SW480 (cell line): ENCODE measurements at regions not wholly inside any gene's neighbourhood (a gene's known extent, or its start where the extent isn't known, plus 50 kb on each side); places are given as distances from the start of the nearest gene placed in this dataset.

ENCODE experiments used
- DNase-seq: peaks from one replicate; pipeline ENCODE4 v3.0.0-alpha.2; 2016; ENCODE audit warnings: low spot score

DNA sequence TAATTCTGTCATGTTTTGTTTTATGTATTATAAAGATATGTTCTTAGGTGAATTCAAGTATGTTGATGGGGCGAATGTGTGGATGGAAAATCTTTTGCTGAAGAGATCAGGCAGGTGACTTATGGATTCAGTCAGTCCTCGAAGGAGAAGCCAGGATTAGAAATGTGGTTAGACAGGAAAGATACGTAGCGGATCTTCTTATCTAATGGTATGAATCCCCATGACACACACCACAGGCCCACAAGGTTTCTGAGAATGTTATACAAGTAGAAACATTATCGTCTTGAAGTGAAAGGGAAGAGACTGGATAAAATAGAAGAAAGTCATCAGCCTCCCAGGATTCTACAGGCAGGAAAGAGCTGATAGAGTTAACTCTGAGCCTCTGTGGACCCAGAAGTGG is 69.0 kb upstream of the RFXAP start:
- no peak for DNase-seq

DNA sequence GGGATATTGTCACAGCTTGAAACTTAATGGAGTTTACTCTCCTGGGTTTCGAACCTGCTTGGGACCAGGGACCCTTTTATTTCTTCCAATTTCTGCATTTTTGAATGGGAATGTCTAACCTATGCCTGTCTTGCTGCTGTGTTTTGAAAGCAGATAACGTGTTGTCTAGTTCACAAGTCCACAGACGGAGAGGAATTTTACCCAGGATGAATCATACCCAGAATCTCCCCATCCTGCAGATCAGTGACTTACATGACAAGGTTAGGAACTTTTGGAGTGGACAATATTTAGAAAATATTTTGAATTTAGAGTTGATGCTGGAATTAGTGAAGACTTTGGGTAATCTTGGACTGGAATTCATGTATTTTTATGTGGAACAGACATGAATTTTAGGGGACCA is 68.6 kb upstream of the RFXAP start:
- no peak for DNase-seq

- no peak for DNase-seq
Observed at GRCh38 chr13:36750946-36751345, 68.1 kb upstream of the RFXAP start.

GRCh38 chr13:36752673-36753072 is 66.3 kb upstream of the RFXAP start:
- no peak for DNase-seq

DNA sequence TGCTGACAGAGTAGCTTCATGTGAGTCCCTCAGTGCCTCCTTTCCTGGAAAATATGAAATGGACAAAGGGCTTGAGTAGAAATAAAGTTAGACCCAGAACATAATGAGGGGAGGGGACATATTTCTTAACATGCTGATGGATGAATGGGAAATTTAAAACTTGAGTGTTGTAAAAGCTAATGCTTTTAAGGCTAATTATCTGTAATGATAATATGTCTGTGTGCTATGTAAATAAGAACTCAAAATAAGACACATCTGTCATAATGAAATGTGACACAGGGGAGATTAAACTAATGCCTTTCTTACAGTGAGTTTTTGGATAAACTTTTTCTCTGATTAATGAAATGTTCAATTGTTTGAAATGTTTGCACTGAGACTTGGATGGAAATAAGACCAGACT is 65.8 kb upstream of the RFXAP start:
- DNase-seq: no peak

DNA sequence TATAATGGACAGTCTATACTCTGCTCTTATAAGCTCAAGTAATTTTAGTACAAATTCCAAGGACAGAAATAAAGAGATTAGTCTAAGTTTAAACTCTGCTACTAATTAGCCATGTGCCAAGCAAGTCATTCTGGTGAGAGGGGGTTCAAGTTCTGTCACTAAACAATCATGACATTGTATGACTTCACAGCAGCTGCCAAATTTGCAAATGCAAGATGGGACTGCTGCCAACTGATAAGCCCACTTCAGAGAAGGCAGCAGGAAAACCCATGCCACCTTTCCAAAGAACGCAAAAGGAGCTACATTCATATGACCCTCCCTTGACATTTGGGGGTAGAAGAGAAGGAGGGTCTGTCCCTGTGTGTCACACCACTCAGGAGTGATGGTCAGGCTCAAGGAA is 60.7 kb upstream of the RFXAP start:
- no peak for DNase-seq

- DNase-seq: no peak
Observed at GRCh38 chr13:36763126-36763722, 55.8 kb upstream of the RFXAP start.

DNA sequence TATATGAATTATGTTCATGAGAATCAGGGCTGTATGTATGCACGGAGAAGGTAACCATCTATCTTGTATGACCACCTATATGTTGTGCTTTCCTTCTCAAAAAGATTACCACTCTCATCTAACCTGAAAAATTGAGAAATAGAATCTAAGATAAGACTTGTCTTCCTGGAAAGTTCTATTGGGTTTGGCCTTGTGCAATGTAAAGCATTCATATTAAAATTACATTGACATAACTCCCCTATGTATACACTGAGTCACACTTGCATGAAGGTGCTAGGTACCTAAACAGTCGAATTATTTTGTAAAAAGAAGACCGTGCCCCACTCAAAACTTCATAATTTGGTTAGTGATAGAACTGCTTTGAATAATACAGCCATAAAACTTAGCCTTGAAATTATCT is 54.5 kb upstream of the RFXAP start:
- DNase-seq: no peak

- DNase-seq: no peak
Observed at GRCh38 chr13:36764957-36765356, 54.1 kb upstream of the RFXAP start.

DNA sequence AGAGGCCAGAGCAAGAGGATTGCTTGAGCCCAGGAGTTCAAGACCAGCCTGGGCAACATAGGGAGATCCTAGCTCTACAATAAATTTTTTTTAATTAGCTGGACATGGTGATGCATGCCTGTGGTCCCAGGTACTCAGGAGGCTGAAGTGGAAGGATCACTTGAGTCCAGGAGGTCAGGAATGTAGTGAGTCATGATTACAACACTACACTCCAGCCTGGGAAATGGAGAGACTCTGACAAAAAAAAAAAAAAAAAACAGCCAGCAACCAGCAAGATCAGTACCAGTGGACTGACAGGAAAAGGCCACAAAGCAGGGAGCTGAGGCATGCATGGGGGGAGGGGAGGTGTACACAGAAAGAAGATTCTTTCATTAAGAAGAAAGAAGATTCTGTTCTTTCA is 52.7 kb upstream of the RFXAP start:
- DNase-seq: peak; percentile 11

DNA sequence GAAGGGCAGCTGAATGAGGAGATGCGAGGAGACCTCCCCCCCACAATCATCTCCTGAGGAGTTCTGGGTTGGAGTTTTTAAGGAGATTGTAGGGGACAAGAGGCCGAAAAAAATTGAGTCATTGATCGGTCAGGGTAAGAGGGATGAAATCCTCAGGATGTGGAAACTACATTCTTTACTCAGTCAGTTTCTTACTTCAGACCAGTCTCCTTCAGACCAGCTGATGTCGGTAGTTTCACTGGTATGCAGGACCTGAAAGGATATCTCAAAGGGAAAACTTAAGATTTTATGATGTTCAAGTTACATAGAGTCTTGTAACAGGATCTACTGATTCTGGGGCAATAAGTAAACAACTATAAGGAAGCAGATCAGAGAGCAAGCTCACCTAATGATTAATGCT is 51.7 kb upstream of the RFXAP start:
- no peak for DNase-seq

GRCh38 chr13:36769126-36769525 is 49.9 kb upstream of the RFXAP start:
- DNase-seq: no peak
